HFF-Myc (cell line): ENCODE measurements at regions not wholly inside any gene's neighbourhood (a gene's known extent, or its start where the extent isn't known, plus 50 kb on each side); places are given as distances from the start of the nearest gene placed in this dataset.

ENCODE experiments used
- DNase-seq: peaks from one replicate; pipeline ENCODE4 v3.0.0-alpha.2; 2011; ENCODE audit warnings: low read depth; ENCODE audit errors: extremely low read depth
- H3K4me3 ChIP-seq: replicated peaks from 2 replicates; pipeline ENCODE4 v1.5.1; 2011; ENCODE audit warnings: low read depth, mild to moderate bottlenecking, control low read depth, low read length
- CTCF ChIP-seq: IDR thresholded peaks from 2 replicates; pipeline ENCODE4 v1.5.1; 2012; ENCODE audit warnings: mild to moderate bottlenecking, low read depth, low read length, control low read depth; ENCODE audit errors: missing control alignments

DNA sequence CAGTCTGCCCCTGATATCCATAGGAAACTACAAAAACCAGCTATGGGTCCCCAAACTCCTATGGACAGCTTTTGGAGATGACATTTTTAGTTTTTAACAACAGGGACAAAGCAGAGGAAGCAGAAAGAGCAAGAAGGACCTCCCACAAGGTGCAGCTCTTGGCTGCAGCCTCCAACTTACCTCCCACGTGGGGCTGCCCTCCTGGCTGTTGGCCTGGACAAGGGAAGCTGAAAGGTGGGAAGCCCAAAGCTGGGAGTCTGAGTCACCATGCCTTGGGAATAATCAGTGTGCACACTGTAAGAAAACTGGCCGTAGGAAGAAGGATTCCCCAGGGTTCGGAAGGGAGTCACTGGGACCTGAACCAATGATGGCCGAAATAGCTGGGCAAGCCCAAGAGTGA, 51.8 kb upstream of the PAX1 start:
- no peak overlapping the region for H3K4me3 ChIP-seq
- TF ChIP-seq CTCF: no peak
- DNase-seq: no peak

GRCh38 chr20:21643417-21643816, 62.0 kb upstream of the PAX1 start:
- no peak overlapping the region for H3K4me3 ChIP-seq
- DNase-seq: no peak
- TF ChIP-seq CTCF: no peak

DNA sequence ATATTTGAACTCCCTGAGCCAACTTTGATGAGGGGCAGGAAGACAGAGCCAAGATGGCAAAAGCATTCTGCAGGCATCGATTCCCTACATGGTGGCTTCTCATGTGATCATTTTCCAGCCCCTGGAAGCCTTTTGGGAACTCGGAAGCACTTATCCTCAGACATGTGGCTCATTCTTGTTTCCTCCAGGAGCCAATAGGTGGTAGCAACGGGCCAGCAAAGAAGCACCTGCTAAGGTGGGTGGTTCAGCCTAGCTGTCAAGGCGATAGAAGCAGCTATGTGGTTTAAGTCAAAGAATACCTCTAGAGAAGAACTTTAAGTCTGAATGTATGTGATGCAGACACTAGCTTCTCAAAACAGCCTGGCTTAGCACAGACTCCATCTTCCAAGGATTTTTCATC, 64.9 kb upstream of the PAX1 start:
- DNase-seq: no peak
- no peak overlapping the region for H3K4me3 ChIP-seq
- no peak for TF ChIP-seq CTCF

DNA sequence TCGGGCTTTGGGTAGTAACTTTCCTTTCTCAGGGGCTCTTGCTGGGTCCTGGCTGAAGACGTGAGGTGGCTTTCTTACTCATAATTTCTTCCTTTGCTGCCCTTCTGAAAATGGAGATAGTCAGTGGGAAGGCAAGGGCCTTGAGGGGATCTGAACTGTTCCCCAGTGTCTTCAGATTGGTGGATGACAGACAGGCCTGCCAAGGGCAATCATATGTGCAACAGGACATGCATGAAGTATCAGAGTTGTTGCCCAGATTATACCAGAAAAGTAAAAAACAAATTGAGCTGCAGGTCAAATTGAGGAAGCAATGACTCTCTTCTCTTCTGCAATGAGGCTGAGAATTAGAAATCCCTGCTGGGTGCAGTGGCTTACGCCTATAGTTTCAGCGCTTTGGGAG, 71.6 kb upstream of the PAX1 start:
- no peak for DNase-seq
- TF ChIP-seq CTCF: no peak

GRCh38 chr20:21632735-21633053, 72.8 kb upstream of the PAX1 start:
- TF ChIP-seq CTCF: no peak
- H3K4me3 ChIP-seq: no peak overlapping the region
- DNase-seq: no peak

More for the DNA sequence above, 71.6 kb upstream of the PAX1 start:
- H3K4me3 ChIP-seq: no peak overlapping the region

GRCh38 chr20:21632031-21632734, 73.3 kb upstream of the PAX1 start:
- DNase-seq: no peak
- no peak overlapping the region for H3K4me3 ChIP-seq
- no peak for TF ChIP-seq CTCF

GRCh38 chr20:21628800-21629199, 76.7 kb upstream of the PAX1 start:
- no peak overlapping the region for H3K4me3 ChIP-seq
- no peak for DNase-seq
- no peak for TF ChIP-seq CTCF
